Caco-2 (cell line): ENCODE measurements at regions not wholly inside any gene's neighbourhood (a gene's known extent, or its start where the extent isn't known, plus 50 kb on each side); places are given as distances from the start of the nearest gene placed in this dataset.
"Not testable (repeated sequence)": the region's sequence is repeated elsewhere in the genome, so short reads cannot be mapped to it uniquely, and the experiment has no call there.

ENCODE experiments used
- BruUV-seq: library from RNA; stranded (reverse); fragments of 400-500 nt; replicated peaks from 2 replicates; lab custom pipeline; 2021; lab: Mats Ljungman, UMichigan
- CTCF ChIA-PET: fragments of 300-600 bp; sonication (Branson Sonifier 250); formaldehyde crosslinking; loops from one replicate; lab custom pipeline; 2022; ENCODE audit warnings: antibody characterized with exemption; lab: Charles Lee
- POLR2A ChIA-PET: fragments of 300-600 bp; sonication (Branson Sonifier 250); formaldehyde crosslinking; loops from one replicate; lab custom pipeline; 2022; ENCODE audit warnings: antibody characterized with exemption; lab: Charles Lee
- DNase-seq, 2 experiments: peaks; one replicate each; pipeline versions ENCODE4 v3.0.0 to v3.0.0-alpha.2; 2020 to 2022
- H3K27me3 ChIP-seq: replicated peaks from 2 replicates; pipeline ENCODE4 v1.6.0; 2011; ENCODE audit warnings: low read length; ENCODE audit not compliant: control insufficient read depth, insufficient read depth
- H3K36me3 ChIP-seq: 2 replicates; pipeline ENCODE4 v1.5.1; 2011; ENCODE audit warnings: low read length; ENCODE audit not compliant: control insufficient read depth, insufficient read depth
- H3K4me1 ChIP-seq: fragments of 250-450 bp; sonication (Bioruptor Pico); 2 replicates; pipeline ENCODE4 v1.5.1; 2020; ENCODE audit warnings: mild to moderate bottlenecking
- H3K4me3 ChIP-seq: 2 replicates; pipeline ENCODE4 v1.5.1; 2011; ENCODE audit warnings: low read depth, mild to moderate bottlenecking, control low read depth, low read length
- H3K9me3 ChIP-seq: fragments of 250-450 bp; sonication (Bioruptor Pico); 2 replicates; pipeline ENCODE4 v1.5.1; 2020; ENCODE audit warnings: mild to moderate bottlenecking, moderate library complexity
- H3K27ac Mint-ChIP-seq: one replicate; pipeline ENCODE4 v1.8.0; 2022; ENCODE audit warnings: mixed read lengths; ENCODE audit not compliant: unreplicated experiment
- H3K27me3 Mint-ChIP-seq: one replicate; pipeline ENCODE4 v1.8.0; 2022; ENCODE audit warnings: mixed read lengths; ENCODE audit not compliant: insufficient read depth, unreplicated experiment
- H3K36me3 Mint-ChIP-seq: one replicate; pipeline ENCODE4 v1.8.0; 2022; ENCODE audit warnings: mild to moderate bottlenecking, mixed read lengths; ENCODE audit not compliant: insufficient read depth, unreplicated experiment
- H3K4me1 Mint-ChIP-seq: one replicate; pipeline ENCODE4 v1.8.0; 2022; ENCODE audit warnings: low read depth, mixed read lengths; ENCODE audit not compliant: unreplicated experiment
- H3K4me3 Mint-ChIP-seq: one replicate; pipeline ENCODE4 v1.8.0; 2022; ENCODE audit warnings: mild to moderate bottlenecking, moderate library complexity, mixed read lengths; ENCODE audit not compliant: unreplicated experiment
- H3K9me3 Mint-ChIP-seq: one replicate; pipeline ENCODE4 v1.8.0; 2022; ENCODE audit warnings: mixed read lengths; ENCODE audit not compliant: unreplicated experiment
- intact Hi-C: fragments of 100-400 bp; cut with micrococcal nuclease; formaldehyde crosslinking; loops from one replicate; pipeline ENCODE4 v1.10.0; 2022; ENCODE audit not compliant: unreplicated experiment
- TF ChIP-seq, protein P1 (sequence below), 2 experiments: fragments of 200-600 bp in 1 of 2; IDR thresholded peaks; 1 replicate in 1 of 2; 2 replicates in 1 of 2; pipeline versions ENCODE4 v1.5.1 to v1.8.0; 2011 to 2022; ENCODE audit warnings: antibody characterized with exemption in 1 of 2, control low read depth in 1 of 2, inconsistent platforms in 1 of 2, low read depth in 1 of 2, low read length in 1 of 2, mild to moderate bottlenecking in 1 of 2, moderate library complexity in 1 of 2; ENCODE audit not compliant: insufficient read depth in 1 of 2, severe bottlenecking in 1 of 2, unreplicated experiment in 1 of 2

DNA sequence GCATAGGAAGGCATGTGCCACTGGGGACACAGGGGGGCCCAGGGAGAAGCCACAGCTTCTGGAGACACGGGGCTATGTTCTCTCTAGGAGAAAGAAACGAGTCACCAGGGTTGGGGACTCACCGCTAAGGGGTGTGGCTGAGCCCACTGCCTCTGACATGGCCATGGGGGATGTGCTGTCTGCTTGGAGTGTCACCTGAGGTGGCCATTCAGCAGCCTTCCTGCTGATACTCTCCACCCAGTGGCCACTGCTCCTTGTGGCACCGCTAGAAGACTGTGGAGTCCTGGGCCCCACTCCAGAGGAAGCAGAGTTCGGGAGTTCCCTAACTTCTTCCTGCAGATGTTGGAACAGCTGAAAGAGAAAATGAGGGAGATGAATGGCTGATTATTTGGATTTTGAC, 91.2 kb upstream of the SLC45A1 start:
- POLR2A ChIA-PET = no interaction called here
- Histone ChIP-seq H3K36me3 (no peaks in the 10 kb centered on the region), H3K4me3 (no peak overlapping the region), H3K4me1 (no peaks in the 10 kb centered on the region), H3K27me3 (no peaks in the 10 kb centered on the region), H3K9me3 (0 out of 2 replicates have a peak, but pooled peaks cover 8% of the 10 kb centered on the region)
- Mint-ChIP-seq H3K27ac (no peak overlapping the region), H3K4me3 (no peak overlapping the region), H3K4me1 (peaks cover 13% of the 10 kb centered on the region), H3K36me3 (no peaks in the 10 kb centered on the region), H3K9me3 (peaks cover 21% of the 10 kb centered on the region), H3K27me3 (no peaks in the 10 kb centered on the region)
- TF ChIP-seq, protein P1, sequence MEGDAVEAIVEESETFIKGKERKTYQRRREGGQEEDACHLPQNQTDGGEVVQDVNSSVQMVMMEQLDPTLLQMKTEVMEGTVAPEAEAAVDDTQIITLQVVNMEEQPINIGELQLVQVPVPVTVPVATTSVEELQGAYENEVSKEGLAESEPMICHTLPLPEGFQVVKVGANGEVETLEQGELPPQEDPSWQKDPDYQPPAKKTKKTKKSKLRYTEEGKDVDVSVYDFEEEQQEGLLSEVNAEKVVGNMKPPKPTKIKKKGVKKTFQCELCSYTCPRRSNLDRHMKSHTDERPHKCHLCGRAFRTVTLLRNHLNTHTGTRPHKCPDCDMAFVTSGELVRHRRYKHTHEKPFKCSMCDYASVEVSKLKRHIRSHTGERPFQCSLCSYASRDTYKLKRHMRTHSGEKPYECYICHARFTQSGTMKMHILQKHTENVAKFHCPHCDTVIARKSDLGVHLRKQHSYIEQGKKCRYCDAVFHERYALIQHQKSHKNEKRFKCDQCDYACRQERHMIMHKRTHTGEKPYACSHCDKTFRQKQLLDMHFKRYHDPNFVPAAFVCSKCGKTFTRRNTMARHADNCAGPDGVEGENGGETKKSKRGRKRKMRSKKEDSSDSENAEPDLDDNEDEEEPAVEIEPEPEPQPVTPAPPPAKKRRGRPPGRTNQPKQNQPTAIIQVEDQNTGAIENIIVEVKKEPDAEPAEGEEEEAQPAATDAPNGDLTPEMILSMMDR (IDR thresholded peaks at IDR 0.05; ENCODE audit: insufficient read depth in 1 of 2, low read depth in 1 of 2, low read length in 1 of 2, severe bottlenecking in 1 of 2, unreplicated experiment in 1 of 2) = no peak
- intact Hi-C loops = no loop called here
- no TSS peak for BruUV-seq
- DNase-seq = no peak
- CTCF ChIA-PET = no interaction called here

DNA sequence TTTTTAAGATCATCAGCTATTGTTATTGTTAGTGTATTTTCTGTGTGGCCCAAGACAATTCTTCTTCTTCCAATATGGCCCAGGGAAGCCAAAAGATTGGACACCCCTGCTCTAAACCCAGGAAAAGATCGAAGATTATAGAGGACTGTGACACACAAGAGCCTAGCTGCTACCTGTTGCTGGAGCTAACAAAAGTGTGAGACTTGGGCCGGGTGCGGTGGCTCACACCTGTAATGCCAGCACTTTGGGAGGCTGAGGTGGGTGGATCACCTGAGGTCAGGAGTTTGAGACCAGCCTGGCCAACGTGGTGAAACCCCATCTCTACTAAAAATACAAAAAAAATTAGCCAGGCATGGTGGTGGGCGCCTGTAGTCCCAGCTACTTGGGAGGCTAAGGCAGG, 91.9 kb upstream of the SLC45A1 start:
- H3K4me1 ChIP-seq, H3K4me3 Mint-ChIP-seq, BruUV-seq, H3K27ac Mint-ChIP-seq, POLR2A ChIA-PET, H3K36me3 Mint-ChIP-seq, H3K9me3 ChIP-seq, DNase-seq, intact Hi-C loops, H3K27me3 Mint-ChIP-seq, H3K27me3 ChIP-seq, H3K36me3 ChIP-seq, H3K4me3 ChIP-seq: not testable (repeated sequence)
- CTCF ChIA-PET = interaction anchor here (0.6 kb wide), 1 partner anchor 183 kb away, joined by 3 read pairs; no protein-coding TSS in a partner anchor
- peaks cover 21% of the 10 kb centered on the region for H3K9me3 Mint-ChIP-seq
- H3K4me1 Mint-ChIP-seq = peaks cover 12% of the 10 kb centered on the region

DNA sequence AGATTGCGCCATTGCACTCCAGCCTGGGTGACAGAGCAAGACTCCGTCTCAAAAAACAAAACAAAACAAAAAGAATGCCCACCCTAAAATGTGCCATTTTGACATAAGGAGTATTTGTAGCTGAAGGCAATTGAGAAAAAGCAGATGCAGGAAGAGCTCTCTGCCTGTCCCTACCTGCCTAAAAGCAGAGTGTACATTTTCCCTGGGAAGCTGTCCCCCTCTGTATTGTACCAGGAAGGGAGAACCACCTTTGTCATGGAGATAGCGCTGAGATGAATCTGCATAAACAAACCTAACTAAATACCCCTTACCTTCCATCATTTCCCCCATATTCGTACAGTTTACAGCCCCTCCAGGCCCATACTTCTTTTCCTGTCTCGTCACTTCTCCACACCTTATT, 94.4 kb upstream of the SLC45A1 start:
- peaks cover 19% of the 10 kb centered on the region for H3K9me3 Mint-ChIP-seq

More for the DNA sequence above, 94.4 kb upstream of the SLC45A1 start:
- no peak for DNase-seq
- Mint-ChIP-seq H3K27ac (no peak overlapping the region), H3K27me3 (no peaks in the 10 kb centered on the region), H3K36me3 (no peaks in the 10 kb centered on the region), H3K4me1 (peaks cover 12% of the 10 kb centered on the region), H3K4me3 (no peak overlapping the region)
- intact Hi-C loops = no loop called here
- H3K4me1 ChIP-seq = no peaks in the 10 kb centered on the region
- H3K9me3 ChIP-seq = 0 out of 2 replicates have a peak, but pooled peaks cover 8% of the 10 kb centered on the region
- no peaks in the 10 kb centered on the region for H3K36me3 ChIP-seq
- POLR2A ChIA-PET = no interaction called here
- H3K4me3 ChIP-seq = no peak overlapping the region
- TF ChIP-seq, protein P1 (IDR thresholded peaks at IDR 0.05; ENCODE audit: insufficient read depth in 1 of 2, low read depth in 1 of 2, low read length in 1 of 2, severe bottlenecking in 1 of 2, unreplicated experiment in 1 of 2) = no peak
- CTCF ChIA-PET = interaction anchor here (1.1 kb wide), 1 partner anchor 19 kb away, joined by 8 read pairs; no protein-coding TSS in a partner anchor
- no peaks in the 10 kb centered on the region for H3K27me3 ChIP-seq
- BruUV-seq = no TSS peak
